PFSK-1 (cell line): ENCODE measurements at regions not wholly inside any gene's neighbourhood (a gene's known extent, or its start where the extent isn't known, plus 50 kb on each side); places are given as distances from the start of the nearest gene placed in this dataset.

Experiments used
- FOXP2 ChIP-seq: optimal IDR thresholded peaks from 2 replicates; pipeline ENCODE3; 2011; ENCODE audit warnings: borderline replicate concordance, control low read depth, inconsistent platforms; ENCODE audit not compliant: insufficient read depth; ENCODE audit errors: extremely low read length, extremely low read depth
- POLR2AphosphoS5 ChIP-seq: IDR thresholded peaks from 2 replicates; pipeline ENCODE4 v1.6.1; 2012; ENCODE audit warnings: low read depth, mild to moderate bottlenecking, control low read depth, low read length, moderate library complexity
- SIN3A ChIP-seq: IDR thresholded peaks from 2 replicates; pipeline ENCODE4 v1.6.1; 2012; ENCODE audit warnings: mild to moderate bottlenecking, low read length, moderate library complexity, borderline replicate concordance; ENCODE audit not compliant: insufficient read depth
- TAF1 ChIP-seq: IDR thresholded peaks from 2 replicates; pipeline ENCODE4 v1.6.1; 2012; ENCODE audit warnings: low read length, control low read depth, borderline replicate concordance; ENCODE audit not compliant: insufficient read depth
- TF ChIP-seq, protein P1 (sequence below), 2 experiments: IDR thresholded peaks; 2 replicates each; pipeline versions ENCODE4 v1.6.1 to v1.8.0; 2011 to 2012; ENCODE audit warnings: low read depth in 2 of 2, low read length in 2 of 2, control low read depth in 1 of 2, inconsistent platforms in 1 of 2, mild to moderate bottlenecking in 1 of 2, moderate library complexity in 1 of 2; ENCODE audit not compliant: insufficient read depth in 1 of 2

- no peak for TF ChIP-seq POLR2AphosphoS5
- TF ChIP-seq, protein P1, sequence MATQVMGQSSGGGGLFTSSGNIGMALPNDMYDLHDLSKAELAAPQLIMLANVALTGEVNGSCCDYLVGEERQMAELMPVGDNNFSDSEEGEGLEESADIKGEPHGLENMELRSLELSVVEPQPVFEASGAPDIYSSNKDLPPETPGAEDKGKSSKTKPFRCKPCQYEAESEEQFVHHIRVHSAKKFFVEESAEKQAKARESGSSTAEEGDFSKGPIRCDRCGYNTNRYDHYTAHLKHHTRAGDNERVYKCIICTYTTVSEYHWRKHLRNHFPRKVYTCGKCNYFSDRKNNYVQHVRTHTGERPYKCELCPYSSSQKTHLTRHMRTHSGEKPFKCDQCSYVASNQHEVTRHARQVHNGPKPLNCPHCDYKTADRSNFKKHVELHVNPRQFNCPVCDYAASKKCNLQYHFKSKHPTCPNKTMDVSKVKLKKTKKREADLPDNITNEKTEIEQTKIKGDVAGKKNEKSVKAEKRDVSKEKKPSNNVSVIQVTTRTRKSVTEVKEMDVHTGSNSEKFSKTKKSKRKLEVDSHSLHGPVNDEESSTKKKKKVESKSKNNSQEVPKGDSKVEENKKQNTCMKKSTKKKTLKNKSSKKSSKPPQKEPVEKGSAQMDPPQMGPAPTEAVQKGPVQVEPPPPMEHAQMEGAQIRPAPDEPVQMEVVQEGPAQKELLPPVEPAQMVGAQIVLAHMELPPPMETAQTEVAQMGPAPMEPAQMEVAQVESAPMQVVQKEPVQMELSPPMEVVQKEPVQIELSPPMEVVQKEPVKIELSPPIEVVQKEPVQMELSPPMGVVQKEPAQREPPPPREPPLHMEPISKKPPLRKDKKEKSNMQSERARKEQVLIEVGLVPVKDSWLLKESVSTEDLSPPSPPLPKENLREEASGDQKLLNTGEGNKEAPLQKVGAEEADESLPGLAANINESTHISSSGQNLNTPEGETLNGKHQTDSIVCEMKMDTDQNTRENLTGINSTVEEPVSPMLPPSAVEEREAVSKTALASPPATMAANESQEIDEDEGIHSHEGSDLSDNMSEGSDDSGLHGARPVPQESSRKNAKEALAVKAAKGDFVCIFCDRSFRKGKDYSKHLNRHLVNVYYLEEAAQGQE (IDR thresholded peaks at IDR 0.05; ENCODE audit: insufficient read depth in 1 of 2, low read depth in 2 of 2, low read length in 2 of 2) = no peak
- TF ChIP-seq TAF1 = no peak
- no peak for TF ChIP-seq SIN3A
- TF ChIP-seq FOXP2 = no peak
These were observed 223.6 kb upstream of the SEMA3E start for GRCh38 chr7:83872501-83872900.

DNA sequence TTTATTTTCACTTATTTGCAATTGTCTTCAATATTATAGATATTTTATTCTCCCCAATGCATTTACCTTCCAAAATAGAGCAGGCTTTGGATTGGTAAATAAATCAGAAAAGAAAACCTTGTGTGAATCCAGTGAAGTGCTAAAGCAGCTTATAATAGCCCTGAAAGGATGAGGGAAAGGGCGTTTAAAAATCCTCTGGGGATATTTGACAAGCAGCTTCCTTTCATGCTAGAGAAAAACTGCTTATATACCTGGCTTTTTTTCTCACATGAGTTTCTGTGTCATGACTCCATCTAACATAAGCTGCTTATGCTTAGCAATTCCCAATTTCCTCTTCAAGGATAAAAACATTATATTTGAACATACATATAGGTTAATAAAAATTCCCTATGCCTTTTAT, 221.6 kb upstream of the SEMA3E start:
- TF ChIP-seq TAF1 = no peak
- TF ChIP-seq, protein P1 (IDR thresholded peaks at IDR 0.05; ENCODE audit: insufficient read depth in 1 of 2, low read depth in 2 of 2, low read length in 2 of 2) = no peak

- TF ChIP-seq, protein P1 (IDR thresholded peaks at IDR 0.05; ENCODE audit: insufficient read depth in 1 of 2, low read depth in 2 of 2, low read length in 2 of 2) = no peak
- TF ChIP-seq TAF1 (no peak), FOXP2 (no peak), POLR2AphosphoS5 (no peak), SIN3A (no peak)
These were observed 217.6 kb upstream of the SEMA3E start for GRCh38 chr7:83866582-83866981.

DNA sequence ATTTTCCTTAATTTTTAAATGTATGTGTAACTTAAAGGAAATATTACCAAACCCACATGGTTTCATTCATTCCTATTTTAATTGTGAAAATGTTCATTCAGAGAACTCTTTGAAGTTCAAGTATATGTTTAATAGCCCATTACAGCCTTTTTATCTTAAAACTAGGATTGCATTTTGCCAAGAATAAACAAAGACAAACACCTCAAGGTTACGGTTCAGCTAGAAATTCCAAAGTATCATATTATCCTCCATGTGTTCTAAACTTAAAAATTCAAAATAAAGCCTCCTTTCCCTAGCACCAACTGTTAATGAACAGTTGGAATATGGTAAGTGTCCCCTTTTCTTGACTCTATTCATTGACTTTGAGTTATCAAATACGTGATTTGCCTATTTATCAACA, 215.6 kb upstream of the SEMA3E start:
- no peak for TF ChIP-seq FOXP2
- no peak for TF ChIP-seq POLR2AphosphoS5
- no peak for TF ChIP-seq SIN3A
- TF ChIP-seq, protein P1 (IDR thresholded peaks at IDR 0.05; ENCODE audit: insufficient read depth in 1 of 2, low read depth in 2 of 2, low read length in 2 of 2) = no peak
- TF ChIP-seq TAF1 = no peak

- TF ChIP-seq POLR2AphosphoS5 (no peak), FOXP2 (no peak), SIN3A (no peak)
These were observed 215.0 kb upstream of the SEMA3E start for GRCh38 chr7:83863906-83864305.

DNA sequence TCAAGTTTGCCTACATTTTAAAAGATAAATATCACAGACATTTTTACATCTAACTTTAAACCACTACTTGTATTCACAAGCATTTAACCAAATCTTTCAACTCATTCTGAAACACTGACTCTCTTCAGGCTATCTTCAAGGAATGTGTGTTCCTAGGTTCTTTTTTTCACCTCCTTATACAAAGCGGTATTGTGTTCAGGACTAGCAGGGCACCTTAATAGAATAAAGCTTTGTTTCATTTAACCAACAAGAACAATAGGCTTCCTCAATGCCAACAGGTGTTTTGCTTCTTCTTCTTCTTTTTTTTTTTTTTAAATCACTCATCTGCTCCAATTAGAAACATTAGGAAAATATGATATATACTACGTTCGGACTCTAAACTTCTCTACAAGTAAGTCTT, 212.9 kb upstream of the SEMA3E start:
- TF ChIP-seq FOXP2 (no peak), SIN3A (no peak), TAF1 (no peak), POLR2AphosphoS5 (no peak)
- TF ChIP-seq, protein P1 (IDR thresholded peaks at IDR 0.05; ENCODE audit: insufficient read depth in 1 of 2, low read depth in 2 of 2, low read length in 2 of 2) = no peak
